Vagina (tissue), 2 donors: ENCODE measurements at regions not wholly inside any gene's neighbourhood (a gene's known extent, or its start where the extent isn't known, plus 50 kb on each side); places are given as distances from the start of the nearest gene placed in this dataset.

ENCODE experiments used
- DNase-seq, 2 donors: peaks; one replicate each; pipeline ENCODE4 v3.0.0-alpha.2; 2017; ENCODE audit errors: extremely low spot score in 2 of 2
- H3K27ac ChIP-seq: fragments of 200-600 bp; sonication (generic); one replicate; pipeline ENCODE4 v1.5.1; 2019
- H3K27me3 ChIP-seq: fragments of 200-600 bp; sonication (generic); one replicate; pipeline ENCODE4 v1.5.1; 2019
- H3K36me3 ChIP-seq, 2 donors: fragments of 200-600 bp; sonication (generic); one replicate each; pipeline ENCODE4 v1.5.1; 2017 to 2019
- H3K4me1 ChIP-seq: fragments of 200-600 bp; sonication (generic); one replicate; pipeline ENCODE4 v1.5.1; 2019
- H3K4me3 ChIP-seq, 2 donors: fragments of 200-600 bp; sonication (generic); 1 replicate in 1 of 2; 2 replicates in 1 of 2; pipeline ENCODE4 v1.5.1; 2016 to 2019
- H3K9me3 ChIP-seq: fragments of 200-600 bp; sonication (generic); one replicate; pipeline ENCODE4 v1.5.1; 2019
- POLR2A ChIP-seq, 2 donors: fragments of 450-650 bp; IDR thresholded peaks; one replicate each; pipeline ENCODE4 v1.6.1; 2017; ENCODE audit warnings: antibody characterized with exemption in 2 of 2, mild to moderate bottlenecking in 2 of 2, moderate library complexity in 2 of 2
- POLR2AphosphoS5 ChIP-seq, 2 donors: sonication (generic); formaldehyde crosslinking; IDR thresholded peaks; one replicate each; pipeline ENCODE4 v1.9.0; 2017; ENCODE audit warnings: antibody characterized with exemption in 2 of 2, mild to moderate bottlenecking in 2 of 2, low read depth in 1 of 2; ENCODE audit not compliant: insufficient read depth in 1 of 2
- intact Hi-C: fragments of 100-400 bp; cut with DNase I; formaldehyde crosslinking; loops from one replicate; pipeline ENCODE4 v1.15.1; 2023
- TF ChIP-seq, protein P1 (sequence below), 3 experiments: fragments of 450-650 bp in 2 of 3; fragments of 200-600 bp in 1 of 3; sonication (generic) in 1 of 3; IDR thresholded peaks; one replicate each; pipeline ENCODE4 v1.5.1; 2017 to 2019; ENCODE audit warnings: antibody characterized with exemption in 3 of 3, mild to moderate bottlenecking in 2 of 3, moderate library complexity in 2 of 3

DNA sequence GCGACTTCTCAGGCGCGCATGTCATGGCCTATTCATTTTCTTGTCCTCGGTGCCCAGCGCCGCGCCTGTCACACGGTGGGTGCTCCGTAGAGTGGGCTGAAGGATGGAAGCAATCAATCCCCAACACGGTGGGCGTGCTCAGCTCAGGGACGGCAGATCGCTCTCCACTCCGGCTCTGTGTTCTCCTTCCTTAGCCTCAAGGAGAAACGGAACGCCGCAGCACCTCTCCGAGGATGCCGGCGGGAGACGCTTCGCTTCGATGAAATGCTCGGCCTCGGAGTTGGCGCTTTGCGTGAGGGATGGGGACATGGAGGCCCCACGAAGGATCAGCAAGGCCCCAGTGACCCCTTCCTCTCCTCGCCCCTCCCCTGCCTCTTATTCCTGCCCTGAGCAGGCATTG, 199.5 kb downstream of the C9orf50 start:
- TF ChIP-seq POLR2AphosphoS5 (IDR thresholded peaks at IDR 0.05; ENCODE audit: insufficient read depth in 1 of 2, low read depth in 1 of 2) = no peak
- TF ChIP-seq, protein P1, sequence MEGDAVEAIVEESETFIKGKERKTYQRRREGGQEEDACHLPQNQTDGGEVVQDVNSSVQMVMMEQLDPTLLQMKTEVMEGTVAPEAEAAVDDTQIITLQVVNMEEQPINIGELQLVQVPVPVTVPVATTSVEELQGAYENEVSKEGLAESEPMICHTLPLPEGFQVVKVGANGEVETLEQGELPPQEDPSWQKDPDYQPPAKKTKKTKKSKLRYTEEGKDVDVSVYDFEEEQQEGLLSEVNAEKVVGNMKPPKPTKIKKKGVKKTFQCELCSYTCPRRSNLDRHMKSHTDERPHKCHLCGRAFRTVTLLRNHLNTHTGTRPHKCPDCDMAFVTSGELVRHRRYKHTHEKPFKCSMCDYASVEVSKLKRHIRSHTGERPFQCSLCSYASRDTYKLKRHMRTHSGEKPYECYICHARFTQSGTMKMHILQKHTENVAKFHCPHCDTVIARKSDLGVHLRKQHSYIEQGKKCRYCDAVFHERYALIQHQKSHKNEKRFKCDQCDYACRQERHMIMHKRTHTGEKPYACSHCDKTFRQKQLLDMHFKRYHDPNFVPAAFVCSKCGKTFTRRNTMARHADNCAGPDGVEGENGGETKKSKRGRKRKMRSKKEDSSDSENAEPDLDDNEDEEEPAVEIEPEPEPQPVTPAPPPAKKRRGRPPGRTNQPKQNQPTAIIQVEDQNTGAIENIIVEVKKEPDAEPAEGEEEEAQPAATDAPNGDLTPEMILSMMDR (IDR thresholded peaks at IDR 0.05) = no peak
- no peak for TF ChIP-seq POLR2A (IDR thresholded peaks at IDR 0.05)
- Histone ChIP-seq H3K36me3 (no peaks in the 10 kb centered on the region), H3K4me3 (no peak overlapping the region), H3K27ac (no peak overlapping the region), H3K9me3 (no peaks in the 10 kb centered on the region), H3K27me3 (no peaks in the 10 kb centered on the region), H3K4me1 (peaks cover 12% of the 10 kb centered on the region)
- intact Hi-C loops = no loop called here
- no peak for DNase-seq

DNA sequence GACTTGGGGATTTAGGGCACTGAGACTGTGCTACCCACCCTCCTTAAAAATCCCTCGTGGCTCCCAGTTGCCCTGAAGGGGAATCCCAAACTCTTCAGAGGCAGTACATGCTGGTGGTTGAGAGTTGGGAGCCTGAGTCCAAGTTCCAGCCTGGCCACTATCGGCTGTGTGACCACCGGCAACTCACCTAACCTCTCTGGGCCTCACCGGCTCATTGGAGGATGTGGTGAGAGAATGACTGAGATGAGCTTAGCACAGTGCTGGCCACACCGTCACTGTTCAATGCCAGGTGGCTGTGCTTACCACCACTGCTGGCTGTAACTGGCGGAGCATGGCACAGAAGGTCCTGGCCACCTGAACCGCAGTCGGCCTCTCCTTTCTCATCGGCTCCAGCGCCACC, 200.2 kb downstream of the C9orf50 start:
- Histone ChIP-seq H3K36me3 (no peaks in the 10 kb centered on the region), H3K4me3 (no peak overlapping the region), H3K9me3 (no peaks in the 10 kb centered on the region), H3K27ac (no peak overlapping the region), H3K27me3 (no peaks in the 10 kb centered on the region), H3K4me1 (peaks cover 19% of the 10 kb centered on the region)
- TF ChIP-seq, protein P1 (IDR thresholded peaks at IDR 0.05) = no peak
- no peak for TF ChIP-seq POLR2A (IDR thresholded peaks at IDR 0.05)
- TF ChIP-seq POLR2AphosphoS5 (IDR thresholded peaks at IDR 0.05; ENCODE audit: insufficient read depth in 1 of 2, low read depth in 1 of 2) = no peak
- no peak for DNase-seq
- intact Hi-C loops = no loop called here

DNA sequence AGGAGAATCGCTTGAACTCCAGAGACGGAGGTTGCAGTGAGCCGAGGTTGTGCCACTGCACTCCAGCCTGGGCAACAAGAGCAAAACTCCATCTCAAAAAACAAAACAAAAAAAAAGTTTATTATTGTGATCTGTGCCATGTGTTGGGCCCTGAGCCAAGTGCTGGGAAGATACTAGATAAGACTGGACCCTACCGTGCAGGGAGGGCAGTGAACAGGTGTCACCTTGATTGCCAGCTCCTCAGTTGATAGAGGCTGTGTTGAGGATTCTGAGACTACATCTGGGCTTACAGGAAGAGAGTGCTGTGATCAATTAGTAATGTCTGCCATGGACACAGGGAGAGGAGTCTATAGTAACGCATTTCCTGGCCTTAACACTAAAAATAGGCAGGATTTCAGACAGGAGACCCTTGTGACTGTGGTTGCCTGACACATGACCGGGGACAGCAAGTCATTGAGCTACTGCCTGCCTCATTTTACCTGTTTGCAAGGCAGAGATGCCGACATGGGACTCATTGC, 201.5 kb downstream of the C9orf50 start:
- Histone ChIP-seq H3K4me1 (peaks cover 29% of the 10 kb centered on the region), H3K27me3 (no peaks in the 10 kb centered on the region), H3K9me3 (no peaks in the 10 kb centered on the region), H3K27ac (no peak overlapping the region), H3K36me3 (no peaks in the 10 kb centered on the region), H3K4me3 (no peak overlapping the region)
- no peak for DNase-seq
- intact Hi-C loops = no loop called here
- TF ChIP-seq POLR2AphosphoS5 (IDR thresholded peaks at IDR 0.05; ENCODE audit: insufficient read depth in 1 of 2, low read depth in 1 of 2) (no peak), POLR2A (IDR thresholded peaks at IDR 0.05) (no peak)
- TF ChIP-seq, protein P1 (IDR thresholded peaks at IDR 0.05) = no peak

- H3K27me3 ChIP-seq = no peaks in the 10 kb centered on the region
- no peaks in the 10 kb centered on the region for H3K9me3 ChIP-seq
- H3K4me1 ChIP-seq = peaks cover 36% of the 10 kb centered on the region
- H3K36me3 ChIP-seq = no peaks in the 10 kb centered on the region
- intact Hi-C loops = no loop called here
- no peak for DNase-seq
- TF ChIP-seq POLR2AphosphoS5 (IDR thresholded peaks at IDR 0.05; ENCODE audit: insufficient read depth in 1 of 2, low read depth in 1 of 2) (no peak), POLR2A (IDR thresholded peaks at IDR 0.05) (no peak)
- TF ChIP-seq, protein P1 (IDR thresholded peaks at IDR 0.05) = no peak
- no peak overlapping the region for H3K4me3 ChIP-seq
- H3K27ac ChIP-seq = no peak overlapping the region
These were observed 202.4 kb downstream of the C9orf50 start for GRCh38 chr9:129418451-129418850.

DNA sequence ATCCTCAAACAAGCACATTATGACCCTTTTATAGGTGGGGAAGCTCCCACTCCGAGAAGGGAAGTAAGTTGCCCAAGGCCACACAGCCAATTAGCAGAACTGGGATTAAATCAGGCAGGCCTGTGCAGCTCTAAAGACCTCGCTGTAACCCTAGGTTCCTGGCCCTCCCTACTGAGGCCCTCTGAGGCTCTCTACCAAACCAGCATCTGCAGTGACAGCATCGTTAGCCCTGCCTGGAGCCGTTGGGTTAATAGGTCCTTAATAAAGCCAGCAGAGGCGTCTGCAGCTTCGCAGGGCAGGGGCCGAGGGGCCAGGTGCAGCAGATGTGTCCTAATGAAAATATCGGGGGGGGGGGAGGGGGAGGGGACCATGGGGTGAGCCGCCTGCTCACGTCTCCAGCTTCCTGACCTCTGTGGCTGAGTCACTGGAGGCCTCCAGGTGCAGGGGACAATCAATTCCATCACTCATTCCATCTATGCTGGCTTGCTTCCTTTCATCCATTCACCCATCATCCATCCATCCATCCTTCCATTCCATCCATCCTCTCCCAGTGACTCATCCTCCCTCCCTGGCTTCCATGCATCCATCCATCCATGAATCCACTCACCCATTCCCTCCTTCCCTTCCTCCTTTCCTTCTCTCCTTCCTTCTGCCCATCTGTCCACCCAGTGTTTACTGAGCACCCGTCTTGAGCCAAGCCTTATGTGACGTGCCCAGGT, 203.9 kb downstream of the C9orf50 start:
- Histone ChIP-seq H3K36me3 (no peaks in the 10 kb centered on the region), H3K4me3 (no peak overlapping the region), H3K27ac (peak overlapping the region; percentile 98), H3K9me3 (no peaks in the 10 kb centered on the region), H3K27me3 (no peaks in the 10 kb centered on the region), H3K4me1 (peaks cover 40% of the 10 kb centered on the region)
- TF ChIP-seq, protein P1 (IDR thresholded peaks at IDR 0.05) = no peak
- no peak for TF ChIP-seq POLR2A (IDR thresholded peaks at IDR 0.05)
- TF ChIP-seq POLR2AphosphoS5 (IDR thresholded peaks at IDR 0.05; ENCODE audit: insufficient read depth in 1 of 2, low read depth in 1 of 2) = no peak
- DNase-seq = no peak
- intact Hi-C loops = no loop called here
